HuH-7.5 (cell line): ENCODE measurements at regions not wholly inside any gene's neighbourhood (a gene's known extent, or its start where the extent isn't known, plus 50 kb on each side); places are given as distances from the start of the nearest gene placed in this dataset.

ENCODE experiments used
- DNase-seq: peaks from one replicate; pipeline ENCODE4 v3.0.0; 2011; ENCODE audit warnings: low spot score

GRCh38 chr1:2934156-2934540 is 87.1 kb upstream of the ACTRT2 start:
- DNase-seq: no peak

- DNase-seq: no peak
Measured at GRCh38 chr1:2934642-2935081, 86.6 kb upstream of the ACTRT2 start.

DNA sequence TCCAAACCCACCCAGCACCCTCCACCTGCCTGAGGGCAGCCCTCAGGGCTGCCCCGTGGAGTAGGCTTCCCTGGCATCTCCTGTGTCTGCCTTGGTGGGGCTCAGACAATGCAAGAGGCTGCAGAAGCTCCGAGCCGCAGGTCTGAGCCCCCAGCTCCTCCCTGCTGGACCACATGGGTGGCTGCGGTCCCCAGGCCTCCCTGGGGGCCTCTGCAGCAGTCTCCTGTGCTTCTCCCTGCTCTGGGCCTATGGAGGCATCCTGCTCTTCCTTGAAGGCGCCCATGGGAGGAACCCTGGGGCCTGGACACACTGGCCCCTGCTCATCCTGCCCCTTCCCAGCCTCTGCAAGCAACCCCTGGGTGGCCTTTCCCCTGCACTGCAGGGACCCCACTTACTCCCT is 86.1 kb upstream of the ACTRT2 start:
- DNase-seq: no peak

DNA sequence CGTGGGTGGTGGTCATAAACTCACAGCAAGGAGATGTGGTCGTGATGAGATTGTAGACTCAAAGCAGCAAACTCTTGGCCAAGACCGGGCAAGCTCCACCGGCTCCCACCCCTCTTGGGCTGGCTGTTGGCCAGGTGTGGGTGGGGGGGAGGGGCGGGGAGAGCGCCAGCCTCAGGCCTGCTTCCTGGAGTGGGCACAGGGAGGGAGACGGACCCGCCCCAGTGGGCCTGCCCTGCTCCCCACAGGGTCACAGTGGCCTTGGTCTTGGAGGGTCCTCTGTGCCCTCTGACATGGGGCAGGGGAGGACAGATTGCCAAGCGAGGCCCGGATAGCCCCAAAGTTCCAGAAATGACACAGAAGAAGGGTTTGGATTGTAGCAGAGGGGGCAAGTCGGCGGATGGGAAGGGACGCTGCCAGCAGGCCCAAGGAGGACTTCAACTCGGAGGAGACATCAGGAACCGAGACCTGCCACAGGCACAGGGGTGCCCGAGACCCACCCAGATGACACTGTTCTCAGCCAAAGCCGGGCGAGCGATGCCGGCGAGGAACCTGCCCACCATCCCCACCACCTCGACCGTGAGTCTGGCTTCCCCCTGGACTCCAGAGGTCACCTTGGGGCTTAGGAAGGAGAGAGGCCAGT is 85.4 kb upstream of the ACTRT2 start:
- DNase-seq: no peak

- DNase-seq: no peak
Measured at GRCh38 chr1:2936559-2937515, 84.4 kb upstream of the ACTRT2 start.

- no peak for DNase-seq
Measured at GRCh38 chr1:2937805-2938204, 83.5 kb upstream of the ACTRT2 start.

- DNase-seq: no peak
Measured at GRCh38 chr1:2939041-2939552, 82.2 kb upstream of the ACTRT2 start.

DNA sequence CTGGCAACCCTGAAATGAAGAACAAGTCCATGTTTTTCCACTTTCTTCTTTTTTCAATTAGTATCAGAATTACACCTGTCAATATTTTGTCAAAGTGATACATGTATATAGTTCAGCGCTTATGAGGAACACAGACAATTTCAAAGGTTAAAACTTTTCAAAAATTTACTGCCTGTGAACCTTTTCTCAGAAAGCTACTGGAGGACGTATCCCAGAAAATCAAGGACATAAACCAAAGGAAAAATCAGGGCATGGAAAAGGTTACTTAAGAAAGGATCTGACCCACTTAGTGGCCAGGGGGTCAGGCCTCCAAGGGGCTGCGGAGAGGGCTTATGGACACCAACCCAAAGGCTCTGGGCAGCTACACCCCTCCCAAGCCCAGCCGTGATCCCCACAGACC is 81.1 kb upstream of the ACTRT2 start:
- DNase-seq: no peak

- DNase-seq: no peak
Measured at GRCh38 chr1:2941040-2941439, 80.2 kb upstream of the ACTRT2 start.

GRCh38 chr1:2941907-2942306 is 79.4 kb upstream of the ACTRT2 start:
- DNase-seq: no peak

- DNase-seq: no peak
Measured at GRCh38 chr1:2942410-2942809, 78.9 kb upstream of the ACTRT2 start.

GRCh38 chr1:2943686-2944260 is 77.5 kb upstream of the ACTRT2 start:
- no peak for DNase-seq

- DNase-seq: no peak
Measured at GRCh38 chr1:2944705-2945104, 76.6 kb upstream of the ACTRT2 start.

GRCh38 chr1:2945821-2946231 is 75.4 kb upstream of the ACTRT2 start:
- DNase-seq: no peak

DNA sequence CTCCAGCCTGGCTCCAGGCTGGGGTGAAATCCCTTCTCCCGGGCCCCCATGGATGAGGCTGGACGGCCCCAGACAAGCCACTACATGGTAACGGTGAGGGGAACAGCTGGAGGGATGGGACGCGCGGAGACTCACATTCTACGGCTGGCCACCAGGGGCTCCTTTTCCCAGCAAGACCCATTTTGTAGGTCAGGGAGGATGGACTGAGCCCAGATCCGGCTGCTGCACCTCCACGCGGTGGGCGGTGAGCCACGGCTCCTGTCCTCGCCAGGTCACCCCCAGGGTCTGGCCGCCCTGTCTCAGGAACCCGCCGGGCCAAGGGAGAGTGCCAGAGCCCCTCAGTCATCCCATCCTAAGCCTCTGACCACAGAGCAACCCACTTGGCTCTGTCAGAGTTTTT is 75.0 kb upstream of the ACTRT2 start:
- no peak for DNase-seq

DNA sequence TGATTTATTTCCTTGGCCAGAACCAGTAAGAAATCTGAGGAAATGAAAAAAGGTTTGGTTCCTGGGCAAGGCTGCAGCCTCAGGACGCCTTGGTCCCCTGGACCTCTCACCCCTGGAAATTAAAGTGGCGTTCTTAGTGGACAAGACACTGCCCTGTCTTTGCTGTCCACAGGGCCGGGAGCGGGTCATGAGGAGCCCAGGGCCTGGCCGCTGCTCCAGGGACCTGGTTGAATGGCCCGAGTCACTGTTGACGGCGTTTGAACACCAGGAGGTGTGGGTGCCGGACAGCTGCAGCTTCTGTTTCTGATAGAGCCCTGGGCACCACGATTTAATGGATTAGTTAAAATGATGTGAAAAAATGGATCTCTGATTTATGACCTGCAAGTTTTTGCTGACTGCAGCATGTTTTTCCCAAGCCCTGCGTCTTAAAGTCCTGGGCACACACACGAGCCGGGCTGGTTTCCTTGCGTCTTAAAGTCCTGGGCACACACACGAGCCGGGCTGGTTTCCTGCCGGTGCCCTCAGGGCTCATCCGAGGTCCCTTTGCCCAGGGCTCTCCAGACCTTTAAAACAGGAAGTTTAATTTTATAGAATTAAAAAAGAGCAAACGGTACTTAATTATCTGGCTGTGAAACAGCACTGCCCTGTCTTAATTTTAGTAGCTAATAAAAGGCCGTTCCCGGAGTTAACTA is 74.1 kb upstream of the ACTRT2 start:
- DNase-seq: no peak

DNA sequence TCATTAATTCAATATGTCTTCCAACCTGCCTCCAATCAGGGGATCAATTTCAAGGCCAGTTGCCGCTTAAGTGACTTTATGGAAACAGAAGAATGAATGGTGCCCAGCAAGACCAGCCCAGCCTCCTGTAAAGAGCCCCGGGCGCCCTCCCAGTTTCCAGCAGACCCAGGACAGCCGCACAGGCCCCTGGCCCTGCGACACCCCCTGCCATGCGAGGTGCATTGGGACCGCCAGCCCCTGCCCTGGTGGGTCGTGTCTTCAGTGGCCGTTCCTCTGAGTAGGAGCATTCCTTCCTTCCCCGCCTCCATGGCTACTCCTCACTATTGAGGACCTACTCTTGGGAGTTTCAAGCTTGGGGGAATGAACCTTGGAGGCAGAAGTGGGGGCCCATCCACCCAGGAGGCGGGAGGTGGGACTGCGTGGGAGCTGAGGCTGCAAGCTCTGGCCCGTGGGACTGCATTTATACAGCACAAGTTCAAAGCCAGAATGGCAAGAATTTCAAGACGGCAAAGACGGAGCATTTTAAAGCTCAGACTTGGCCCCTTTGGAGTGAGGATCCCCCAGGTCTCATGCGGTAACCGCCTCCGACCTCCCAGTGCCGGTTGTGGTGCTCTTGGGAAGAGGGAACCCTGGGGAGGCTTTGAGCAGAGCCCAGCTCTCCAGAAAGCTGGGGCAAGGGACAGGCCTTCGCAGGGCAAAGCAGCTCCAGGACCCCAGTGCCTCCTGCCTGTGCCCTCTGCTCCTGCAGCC is 73.1 kb upstream of the ACTRT2 start:
- DNase-seq: no peak

DNA sequence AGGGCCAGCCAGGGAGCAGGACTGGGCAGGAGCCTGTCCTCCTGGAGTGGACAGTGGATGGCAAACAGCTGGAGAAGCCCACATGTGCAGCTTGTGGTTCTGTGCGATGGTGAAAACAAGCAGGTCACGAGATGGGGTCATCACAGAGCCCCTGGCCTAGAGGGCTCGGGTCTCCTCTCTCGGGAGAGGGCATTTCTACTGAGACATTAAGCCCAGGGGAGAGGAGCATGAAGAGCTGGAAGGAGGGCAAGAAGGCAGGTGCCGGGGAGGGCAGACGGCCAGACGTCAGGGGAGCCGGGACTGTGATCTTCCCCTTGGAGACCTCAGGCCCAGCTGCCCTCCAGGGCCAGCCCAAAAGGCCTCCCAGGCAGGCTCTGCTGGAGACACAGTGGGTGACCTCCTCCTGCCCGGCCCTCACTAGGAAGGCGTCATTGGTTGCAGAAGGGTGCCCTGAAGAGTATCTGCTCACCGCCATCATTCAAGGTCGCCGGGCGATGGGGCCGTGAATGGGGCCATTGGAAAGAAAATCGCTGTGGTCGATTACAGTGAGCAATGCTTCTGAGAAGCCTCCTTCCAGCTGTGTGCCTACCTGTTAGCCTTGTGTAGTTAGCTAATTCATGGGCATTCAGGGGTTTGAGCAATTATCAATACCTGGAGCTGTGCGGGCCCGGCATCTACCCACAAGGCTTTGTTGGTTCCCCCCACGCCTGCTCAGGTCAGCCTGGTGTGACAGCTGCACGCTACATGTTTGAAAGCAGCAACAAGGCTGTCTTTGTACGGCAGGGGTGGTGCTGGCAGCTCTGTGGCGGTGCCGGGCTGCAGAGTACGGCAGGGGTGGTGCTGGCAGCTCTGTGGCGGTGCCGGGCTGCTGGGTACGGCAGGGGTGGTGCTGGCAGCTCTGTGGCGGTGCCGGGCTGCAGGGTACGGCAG is 72.3 kb upstream of the ACTRT2 start:
- DNase-seq: no peak

- DNase-seq: no peak
Measured at GRCh38 chr1:2949966-2950925, 71.0 kb upstream of the ACTRT2 start.
